Osteocyte (in vitro differentiated cells): ENCODE measurements at regions not wholly inside any gene's neighbourhood (a gene's known extent, or its start where the extent isn't known, plus 50 kb on each side); places are given as distances from the start of the nearest gene placed in this dataset.

ENCODE experiments used
- DNase-seq: peaks from one replicate; pipeline ENCODE4 v3.0.0; 2021; ENCODE audit warnings: mixed read lengths; ENCODE audit not compliant: unreplicated experiment; ENCODE audit errors: extremely low spot score
- H3K27ac Mint-ChIP-seq: one replicate; pipeline ENCODE4 v1.8.0; 2021; ENCODE audit warnings: mild to moderate bottlenecking, mixed read lengths; ENCODE audit not compliant: unreplicated experiment
- H3K27me3 Mint-ChIP-seq: one replicate; pipeline ENCODE4 v1.8.0; 2021; ENCODE audit warnings: mixed read lengths; ENCODE audit not compliant: unreplicated experiment
- H3K36me3 Mint-ChIP-seq: one replicate; pipeline ENCODE4 v1.8.0; 2021; ENCODE audit warnings: mixed read lengths; ENCODE audit not compliant: unreplicated experiment
- H3K4me1 Mint-ChIP-seq: one replicate; pipeline ENCODE4 v1.8.0; 2021; ENCODE audit warnings: mixed read lengths; ENCODE audit not compliant: unreplicated experiment
- H3K4me3 Mint-ChIP-seq: one replicate; pipeline ENCODE4 v1.8.0; 2021; ENCODE audit warnings: mild to moderate bottlenecking, moderate library complexity, mixed read lengths; ENCODE audit not compliant: unreplicated experiment
- H3K9me3 Mint-ChIP-seq: one replicate; pipeline ENCODE4 v1.8.0; 2021; ENCODE audit warnings: mixed read lengths; ENCODE audit not compliant: unreplicated experiment
- TF ChIP-seq, protein P1 (sequence below): fragments of 200-600 bp; sonication (generic); IDR thresholded peaks from 2 replicates; pipeline ENCODE4 v1.5.0; 2021; ENCODE audit warnings: antibody characterized with exemption, mild to moderate bottlenecking, moderate library complexity

DNA sequence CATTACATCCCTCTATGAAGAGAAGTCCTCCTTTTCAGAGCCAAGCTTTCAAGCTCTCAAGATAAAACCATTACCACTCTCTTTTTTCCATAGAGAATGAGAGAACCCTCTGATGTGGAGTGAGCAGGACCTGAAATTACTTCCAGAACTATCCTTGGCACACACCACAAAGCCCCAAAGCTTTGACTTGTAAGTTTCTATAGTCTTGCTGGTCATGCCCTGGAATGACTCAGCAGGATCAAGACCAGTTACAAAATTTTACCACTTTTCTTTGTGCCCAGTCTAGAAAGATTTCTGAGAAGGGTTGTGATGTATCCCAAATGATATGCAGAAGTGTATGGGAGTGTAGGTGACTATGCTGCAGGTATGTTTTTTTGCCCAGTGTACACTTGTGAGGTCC, 760.6 kb downstream of the TLE1 start:
- Mint-ChIP-seq H3K4me1 (no peaks in the 10 kb centered on the region), H3K9me3 (no peaks in the 10 kb centered on the region), H3K4me3 (no peak overlapping the region), H3K27ac (no peak overlapping the region), H3K36me3 (peaks cover 1% of the 10 kb centered on the region), H3K27me3 (no peaks in the 10 kb centered on the region)
- no peak for DNase-seq
- TF ChIP-seq, protein P1, sequence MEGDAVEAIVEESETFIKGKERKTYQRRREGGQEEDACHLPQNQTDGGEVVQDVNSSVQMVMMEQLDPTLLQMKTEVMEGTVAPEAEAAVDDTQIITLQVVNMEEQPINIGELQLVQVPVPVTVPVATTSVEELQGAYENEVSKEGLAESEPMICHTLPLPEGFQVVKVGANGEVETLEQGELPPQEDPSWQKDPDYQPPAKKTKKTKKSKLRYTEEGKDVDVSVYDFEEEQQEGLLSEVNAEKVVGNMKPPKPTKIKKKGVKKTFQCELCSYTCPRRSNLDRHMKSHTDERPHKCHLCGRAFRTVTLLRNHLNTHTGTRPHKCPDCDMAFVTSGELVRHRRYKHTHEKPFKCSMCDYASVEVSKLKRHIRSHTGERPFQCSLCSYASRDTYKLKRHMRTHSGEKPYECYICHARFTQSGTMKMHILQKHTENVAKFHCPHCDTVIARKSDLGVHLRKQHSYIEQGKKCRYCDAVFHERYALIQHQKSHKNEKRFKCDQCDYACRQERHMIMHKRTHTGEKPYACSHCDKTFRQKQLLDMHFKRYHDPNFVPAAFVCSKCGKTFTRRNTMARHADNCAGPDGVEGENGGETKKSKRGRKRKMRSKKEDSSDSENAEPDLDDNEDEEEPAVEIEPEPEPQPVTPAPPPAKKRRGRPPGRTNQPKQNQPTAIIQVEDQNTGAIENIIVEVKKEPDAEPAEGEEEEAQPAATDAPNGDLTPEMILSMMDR = no peak

DNA sequence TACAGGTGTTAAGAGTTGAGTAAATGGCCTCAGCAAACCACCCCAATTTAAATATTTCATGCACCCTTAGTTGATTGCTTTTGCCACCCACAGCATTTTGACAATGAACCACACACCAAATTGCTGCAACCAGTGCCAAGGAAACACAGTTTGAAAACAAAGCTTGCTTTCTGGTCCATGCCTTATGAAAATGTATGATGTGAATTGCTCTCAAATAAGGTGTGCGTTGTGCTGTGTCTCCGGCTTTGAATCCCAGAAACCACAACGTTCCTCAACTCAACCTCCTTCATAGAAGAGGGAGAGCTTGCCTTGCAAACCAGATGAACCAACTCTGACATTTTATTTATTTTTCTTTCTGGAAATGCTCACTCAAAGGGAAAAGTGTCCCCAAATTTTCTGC, 762.7 kb downstream of the TLE1 start:
- H3K27ac Mint-ChIP-seq = no peak overlapping the region
- no peaks in the 10 kb centered on the region for H3K27me3 Mint-ChIP-seq
- no peaks in the 10 kb centered on the region for H3K9me3 Mint-ChIP-seq
- H3K4me3 Mint-ChIP-seq = no peak overlapping the region
- H3K4me1 Mint-ChIP-seq = no peaks in the 10 kb centered on the region
- DNase-seq = no peak
- TF ChIP-seq, protein P1 = no peak
- H3K36me3 Mint-ChIP-seq = no peaks in the 10 kb centered on the region

- Mint-ChIP-seq H3K4me1 (no peaks in the 10 kb centered on the region), H3K9me3 (peaks cover 14% of the 10 kb centered on the region), H3K36me3 (peaks cover 5% of the 10 kb centered on the region), H3K27ac (no peak overlapping the region), H3K4me3 (no peak overlapping the region), H3K27me3 (no peaks in the 10 kb centered on the region)
- TF ChIP-seq, protein P1 = no peak
- DNase-seq = no peak
Measured at GRCh38 chr9:80922544-80922943, 766.8 kb downstream of the TLE1 start.

DNA sequence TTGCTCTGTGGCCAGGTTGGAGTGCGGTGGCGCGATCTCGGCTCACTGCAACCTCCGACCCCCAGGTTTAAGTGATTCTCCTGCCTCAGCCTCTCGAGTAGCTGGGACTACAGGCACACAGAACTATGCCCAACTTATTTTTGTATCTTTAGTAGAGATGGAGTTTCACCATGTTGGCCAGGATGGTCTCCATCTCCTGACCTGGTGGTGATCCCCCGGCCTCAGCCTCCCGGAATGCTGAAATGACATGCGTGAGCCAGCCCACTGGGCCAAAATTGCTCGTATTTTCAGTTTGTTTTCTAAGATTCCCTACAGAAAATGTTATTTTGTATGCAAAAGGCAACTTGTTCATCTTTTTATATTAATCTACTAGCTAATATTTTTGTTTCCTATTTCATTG, 782.6 kb downstream of the TLE1 start:
- no peaks in the 10 kb centered on the region for H3K27me3 Mint-ChIP-seq
- TF ChIP-seq, protein P1 = no peak
- H3K9me3 Mint-ChIP-seq = no peaks in the 10 kb centered on the region
- H3K4me3 Mint-ChIP-seq = no peak overlapping the region
- no peaks in the 10 kb centered on the region for H3K36me3 Mint-ChIP-seq
- no peak for DNase-seq
- no peak overlapping the region for H3K27ac Mint-ChIP-seq
- H3K4me1 Mint-ChIP-seq = no peaks in the 10 kb centered on the region

DNA sequence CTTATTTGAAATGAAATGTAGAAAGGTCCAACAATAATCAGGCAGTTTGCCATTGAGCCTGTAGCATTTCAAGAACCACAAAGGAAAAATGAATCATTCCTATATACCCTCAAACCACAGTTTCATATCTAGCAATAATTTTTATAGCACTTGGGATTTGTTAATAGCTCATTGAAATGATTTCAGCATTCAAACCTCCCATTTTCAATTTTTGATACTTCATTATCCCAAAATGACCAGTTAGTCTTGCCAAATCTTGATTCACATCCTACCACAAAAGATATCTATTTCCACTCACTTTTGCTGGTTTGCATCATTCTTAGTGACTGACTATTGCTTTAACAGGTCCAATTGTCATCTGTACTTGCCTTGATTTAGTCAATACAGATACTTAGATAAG, 790.1 kb downstream of the TLE1 start:
- no peak for DNase-seq
- Mint-ChIP-seq H3K4me3 (no peak overlapping the region), H3K4me1 (no peaks in the 10 kb centered on the region), H3K27ac (no peak overlapping the region), H3K36me3 (no peaks in the 10 kb centered on the region), H3K27me3 (no peaks in the 10 kb centered on the region), H3K9me3 (no peaks in the 10 kb centered on the region)
- TF ChIP-seq, protein P1 = no peak
